ENCODE measurements at regions not wholly inside any gene's neighbourhood (a gene's known extent, or its start where the extent isn't known, plus 50 kb on each side); places are given as distances from the start of the nearest gene placed in this dataset.

DNA sequence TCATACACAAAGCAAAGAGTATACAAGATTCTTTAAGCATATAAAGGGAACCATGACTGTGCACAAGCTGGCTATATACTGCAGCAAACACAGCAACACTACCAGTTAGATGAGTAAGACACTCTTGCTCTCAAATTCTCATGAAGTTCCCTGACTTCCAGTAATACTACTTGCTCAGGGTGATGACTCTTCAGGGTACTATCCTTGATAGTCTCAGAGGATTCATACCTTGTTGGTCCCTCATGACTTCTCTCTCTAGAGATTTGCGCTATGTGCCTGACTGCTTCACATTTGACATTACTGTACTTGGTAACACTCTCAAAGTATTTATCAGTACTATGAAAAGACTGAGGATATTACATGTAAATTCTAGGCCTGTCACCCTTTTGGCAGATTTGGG is 159.8 kb upstream of the ZRANB2 start:
- no peak for DNase-seq (ENCODE audit: low read depth)
- TF ChIP-seq, protein P1, sequence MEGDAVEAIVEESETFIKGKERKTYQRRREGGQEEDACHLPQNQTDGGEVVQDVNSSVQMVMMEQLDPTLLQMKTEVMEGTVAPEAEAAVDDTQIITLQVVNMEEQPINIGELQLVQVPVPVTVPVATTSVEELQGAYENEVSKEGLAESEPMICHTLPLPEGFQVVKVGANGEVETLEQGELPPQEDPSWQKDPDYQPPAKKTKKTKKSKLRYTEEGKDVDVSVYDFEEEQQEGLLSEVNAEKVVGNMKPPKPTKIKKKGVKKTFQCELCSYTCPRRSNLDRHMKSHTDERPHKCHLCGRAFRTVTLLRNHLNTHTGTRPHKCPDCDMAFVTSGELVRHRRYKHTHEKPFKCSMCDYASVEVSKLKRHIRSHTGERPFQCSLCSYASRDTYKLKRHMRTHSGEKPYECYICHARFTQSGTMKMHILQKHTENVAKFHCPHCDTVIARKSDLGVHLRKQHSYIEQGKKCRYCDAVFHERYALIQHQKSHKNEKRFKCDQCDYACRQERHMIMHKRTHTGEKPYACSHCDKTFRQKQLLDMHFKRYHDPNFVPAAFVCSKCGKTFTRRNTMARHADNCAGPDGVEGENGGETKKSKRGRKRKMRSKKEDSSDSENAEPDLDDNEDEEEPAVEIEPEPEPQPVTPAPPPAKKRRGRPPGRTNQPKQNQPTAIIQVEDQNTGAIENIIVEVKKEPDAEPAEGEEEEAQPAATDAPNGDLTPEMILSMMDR (IDR thresholded peaks at IDR 0.05; ENCODE audit: insufficient read depth, low read depth, low read length, missing control alignments): no peak
- no peak overlapping the region for H3K4me3 ChIP-seq (ENCODE audit: low read depth, low read length)

GRCh38 chr1:71236503-71236902 is 155.7 kb upstream of the ZRANB2 start:
- TF ChIP-seq, protein P1 (IDR thresholded peaks at IDR 0.05; ENCODE audit: insufficient read depth, low read depth, low read length, missing control alignments): no peak

GRCh38 chr1:71233645-71234044 is 152.8 kb upstream of the ZRANB2 start:
- H3K4me3 ChIP-seq (ENCODE audit: low read depth, low read length): no peak overlapping the region
- no peak for DNase-seq (ENCODE audit: low read depth)
- TF ChIP-seq, protein P1 (IDR thresholded peaks at IDR 0.05; ENCODE audit: insufficient read depth, low read depth, low read length, missing control alignments): no peak

More at GRCh38 chr1:71236503-71236902, 155.7 kb upstream of the ZRANB2 start:
- DNase-seq (ENCODE audit: low read depth): no peak
- H3K4me3 ChIP-seq (ENCODE audit: low read depth, low read length): no peak overlapping the region

DNA sequence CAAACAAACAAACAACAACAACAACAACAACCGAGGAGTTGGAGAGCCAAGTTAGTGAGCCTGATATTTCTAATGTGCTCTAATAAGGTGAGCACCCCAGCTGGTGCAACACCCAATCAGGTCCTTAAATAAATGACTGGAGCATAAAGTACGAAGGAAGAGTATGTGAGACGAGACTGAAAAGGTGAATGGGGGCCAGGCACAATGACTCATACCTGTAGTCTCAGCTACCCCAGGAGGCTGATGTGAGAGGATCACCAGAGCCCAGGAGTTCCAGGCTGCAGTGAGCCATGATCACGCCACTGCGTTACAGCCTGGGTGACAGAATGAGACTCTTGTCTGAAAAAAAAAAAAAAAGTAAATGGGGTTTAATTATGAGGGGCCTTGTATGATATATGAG is 152.0 kb upstream of the ZRANB2 start:
- TF ChIP-seq, protein P1 (IDR thresholded peaks at IDR 0.05; ENCODE audit: insufficient read depth, low read depth, low read length, missing control alignments): no peak
- no peak for DNase-seq (ENCODE audit: low read depth)
- H3K4me3 ChIP-seq (ENCODE audit: low read depth, low read length): no peak overlapping the region

DNA sequence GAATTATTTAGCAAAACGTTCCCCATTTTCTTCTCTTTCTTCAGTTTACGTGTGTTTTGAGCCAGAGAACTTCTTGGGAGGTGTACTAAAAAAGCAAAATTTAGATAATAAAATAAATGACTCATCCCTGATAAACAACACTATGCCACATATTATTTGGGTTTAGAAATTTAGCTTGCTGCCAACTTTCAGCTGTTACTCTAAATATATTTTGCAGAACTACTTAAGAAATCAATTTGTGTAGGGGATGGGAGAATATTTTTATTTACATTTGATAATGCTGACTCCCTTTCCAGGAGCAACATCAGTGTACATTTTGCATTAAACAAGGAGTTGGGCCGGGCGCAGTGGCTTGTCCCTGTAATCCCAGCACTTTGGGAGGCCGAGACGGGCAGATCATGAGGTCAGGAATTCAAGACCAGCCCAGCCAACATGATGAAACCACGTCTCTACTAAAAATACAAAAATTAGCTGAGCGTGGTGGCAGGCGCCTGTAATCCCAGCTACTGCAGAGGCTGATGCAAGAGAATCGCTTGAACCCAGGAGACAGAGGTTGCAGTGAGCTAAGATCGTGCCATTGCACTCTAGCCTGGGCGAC is 151.4 kb upstream of the ZRANB2 start:
- no peak for DNase-seq (ENCODE audit: low read depth)
- H3K4me3 ChIP-seq (ENCODE audit: low read depth, low read length): no peak overlapping the region
- TF ChIP-seq, protein P1 (IDR thresholded peaks at IDR 0.05; ENCODE audit: insufficient read depth, low read depth, low read length, missing control alignments): no peak

DNA sequence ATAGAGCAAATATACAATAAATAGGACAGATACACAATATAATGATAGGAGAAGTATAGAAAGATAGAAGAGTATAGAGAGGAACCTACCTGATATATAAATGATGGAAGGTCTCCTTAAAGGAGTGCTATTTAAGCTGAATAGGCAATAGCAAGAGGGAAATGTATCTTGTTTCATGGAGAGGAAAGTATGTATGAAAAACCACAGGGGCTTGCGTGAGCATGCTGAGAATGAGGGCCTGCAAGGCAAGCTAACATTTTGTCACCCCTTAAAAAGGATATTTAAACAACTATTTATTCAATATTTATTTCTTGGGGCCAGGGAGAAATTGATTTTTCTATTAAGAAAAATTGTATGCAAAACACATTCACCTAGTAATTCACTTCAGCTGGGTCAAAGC is 150.9 kb upstream of the ZRANB2 start:
- TF ChIP-seq, protein P1 (IDR thresholded peaks at IDR 0.05; ENCODE audit: insufficient read depth, low read depth, low read length, missing control alignments): no peak
- no peak overlapping the region for H3K4me3 ChIP-seq (ENCODE audit: low read depth, low read length)
- no peak for DNase-seq (ENCODE audit: low read depth)

GRCh38 chr1:71228742-71229365 is 148.0 kb upstream of the ZRANB2 start:
- TF ChIP-seq, protein P1 (IDR thresholded peaks at IDR 0.05; ENCODE audit: insufficient read depth, low read depth, low read length, missing control alignments): no peak
- no peak for DNase-seq (ENCODE audit: low read depth)
- no peak overlapping the region for H3K4me3 ChIP-seq (ENCODE audit: low read depth, low read length)
